Fibroblast of skin of right quadriceps (primary cell): ENCODE measurements at regions not wholly inside any gene's neighbourhood (a gene's known extent, or its start where the extent isn't known, plus 50 kb on each side); places are given as distances from the start of the nearest gene placed in this dataset.
"Not testable (repeated sequence)": the region's sequence is repeated elsewhere in the genome, so short reads cannot be mapped to it uniquely, and the experiment has no call there.

Source experiments
- DNase-seq: peaks from one replicate; pipeline ENCODE4 v3.0.0-alpha.2; 2013

- DNase-seq: no peak
These were observed 79.6 kb upstream of the FRG1 start for GRCh38 chr4:189861101-189861500.

- no peak for DNase-seq
These were observed 71.4 kb upstream of the FRG1 start for GRCh38 chr4:189869236-189869635.

- DNase-seq: no peak
These were observed 70.0 kb upstream of the FRG1 start for GRCh38 chr4:189870511-189871234.

- DNase-seq: no peak
These were observed 66.1 kb upstream of the FRG1 start for GRCh38 chr4:189874591-189874990.

GRCh38 chr4:189881190-189881589 is 59.5 kb upstream of the FRG1 start:
- DNase-seq: not testable (repeated sequence)

GRCh38 chr4:189888407-189888806 is 52.3 kb upstream of the FRG1 start:
- DNase-seq: not testable (repeated sequence)
